ENCODE measurements at regions not wholly inside any gene's neighbourhood (a gene's known extent, or its start where the extent isn't known, plus 50 kb on each side); places are given as distances from the start of the nearest gene placed in this dataset.

DNA sequence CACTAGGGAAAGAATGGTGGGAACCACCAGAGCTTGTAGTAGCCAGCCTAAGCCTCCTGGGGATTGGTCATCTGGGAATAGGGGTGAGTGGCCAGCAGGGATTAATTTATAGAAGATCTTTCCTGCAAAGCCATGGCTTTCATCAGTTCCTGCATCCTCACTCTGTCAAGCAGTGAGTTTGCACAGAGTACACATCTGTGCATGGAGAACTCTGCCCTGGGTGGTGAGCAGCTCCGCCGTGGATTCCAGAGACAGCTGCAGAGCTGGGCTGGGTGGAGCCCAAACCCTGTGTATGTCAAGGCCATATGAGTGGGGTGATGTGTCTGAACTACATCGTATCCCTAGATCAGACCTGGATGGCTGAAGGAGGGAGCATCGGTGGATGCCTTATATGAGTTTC is 182.2 kb downstream of the GLI2 start:
- TF ChIP-seq, protein P1, sequence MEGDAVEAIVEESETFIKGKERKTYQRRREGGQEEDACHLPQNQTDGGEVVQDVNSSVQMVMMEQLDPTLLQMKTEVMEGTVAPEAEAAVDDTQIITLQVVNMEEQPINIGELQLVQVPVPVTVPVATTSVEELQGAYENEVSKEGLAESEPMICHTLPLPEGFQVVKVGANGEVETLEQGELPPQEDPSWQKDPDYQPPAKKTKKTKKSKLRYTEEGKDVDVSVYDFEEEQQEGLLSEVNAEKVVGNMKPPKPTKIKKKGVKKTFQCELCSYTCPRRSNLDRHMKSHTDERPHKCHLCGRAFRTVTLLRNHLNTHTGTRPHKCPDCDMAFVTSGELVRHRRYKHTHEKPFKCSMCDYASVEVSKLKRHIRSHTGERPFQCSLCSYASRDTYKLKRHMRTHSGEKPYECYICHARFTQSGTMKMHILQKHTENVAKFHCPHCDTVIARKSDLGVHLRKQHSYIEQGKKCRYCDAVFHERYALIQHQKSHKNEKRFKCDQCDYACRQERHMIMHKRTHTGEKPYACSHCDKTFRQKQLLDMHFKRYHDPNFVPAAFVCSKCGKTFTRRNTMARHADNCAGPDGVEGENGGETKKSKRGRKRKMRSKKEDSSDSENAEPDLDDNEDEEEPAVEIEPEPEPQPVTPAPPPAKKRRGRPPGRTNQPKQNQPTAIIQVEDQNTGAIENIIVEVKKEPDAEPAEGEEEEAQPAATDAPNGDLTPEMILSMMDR (IDR thresholded peaks at IDR 0.05), result no peak
- no peak for TF ChIP-seq POLR2A (IDR thresholded peaks at IDR 0.05)
